Middle frontal gyrus (tissue), 1 donor: ENCODE measurements at regions not wholly inside any gene's neighbourhood (a gene's known extent, or its start where the extent isn't known, plus 50 kb on each side); places are given as distances from the start of the nearest gene placed in this dataset.
"Not testable (repeated sequence)": the region's sequence is repeated elsewhere in the genome, so short reads cannot be mapped to it uniquely, and the experiment has no call there.

Experiments
- DNase-seq: peaks from one replicate; pipeline ENCODE4 v3.0.0-alpha.2; 2015; ENCODE audit warnings: low spot score; ENCODE audit errors: extremely low spot score

GRCh38 chr5:57976506-57976905 is 483.4 kb downstream of the PLK2 start:
- DNase-seq: no peak

GRCh38 chr5:57972099-57972498 is 487.8 kb downstream of the PLK2 start:
- not testable (repeated sequence) for DNase-seq

GRCh38 chr5:57960569-57960968 is 478.0 kb upstream of the ACTBL2 start:
- no peak for DNase-seq

GRCh38 chr5:57956636-57957035 is 474.0 kb upstream of the ACTBL2 start:
- DNase-seq: no peak

GRCh38 chr5:57955511-57955910 is 472.9 kb upstream of the ACTBL2 start:
- DNase-seq: no peak

GRCh38 chr5:57953792-57954191 is 471.2 kb upstream of the ACTBL2 start:
- DNase-seq: no peak

GRCh38 chr5:57950616-57951228 is 468.1 kb upstream of the ACTBL2 start:
- DNase-seq: no peak

GRCh38 chr5:57948091-57948490 is 465.5 kb upstream of the ACTBL2 start:
- no peak for DNase-seq

GRCh38 chr5:57947181-57947580 is 464.6 kb upstream of the ACTBL2 start:
- DNase-seq: no peak

GRCh38 chr5:57940879-57941278 is 458.3 kb upstream of the ACTBL2 start:
- no peak for DNase-seq

- no peak for DNase-seq
Measured at GRCh38 chr5:57940236-57940635, 457.6 kb upstream of the ACTBL2 start.

GRCh38 chr5:57939771-57940170 is 457.2 kb upstream of the ACTBL2 start:
- DNase-seq: no peak

GRCh38 chr5:57939335-57939734 is 456.7 kb upstream of the ACTBL2 start:
- no peak for DNase-seq

- DNase-seq: no peak
Measured at GRCh38 chr5:57938174-57938557, 455.6 kb upstream of the ACTBL2 start.

GRCh38 chr5:57937501-57938173 is 455.0 kb upstream of the ACTBL2 start:
- DNase-seq: no peak

- DNase-seq: no peak
Measured at GRCh38 chr5:57937025-57937424, 454.4 kb upstream of the ACTBL2 start.

GRCh38 chr5:57932761-57933160 is 450.1 kb upstream of the ACTBL2 start:
- no peak for DNase-seq

- DNase-seq: no peak
Measured at GRCh38 chr5:57931807-57932206, 449.2 kb upstream of the ACTBL2 start.

GRCh38 chr5:57931352-57931751 is 448.7 kb upstream of the ACTBL2 start:
- no peak for DNase-seq

- no peak for DNase-seq
Measured at GRCh38 chr5:57929271-57929670, 446.7 kb upstream of the ACTBL2 start.

- DNase-seq: not testable (repeated sequence)
Measured at GRCh38 chr5:57923094-57923493, 440.5 kb upstream of the ACTBL2 start.

- no peak for DNase-seq
Measured at GRCh38 chr5:57917004-57917403, 434.4 kb upstream of the ACTBL2 start.

GRCh38 chr5:57915536-57915935 is 432.9 kb upstream of the ACTBL2 start:
- no peak for DNase-seq
